Effector memory CD8-positive, alpha-beta T cell (primary cell): ENCODE measurements at regions not wholly inside any gene's neighbourhood (a gene's known extent, or its start where the extent isn't known, plus 50 kb on each side); places are given as distances from the start of the nearest gene placed in this dataset.

Source experiments
- ATAC-seq: fragments of 150-1000 bp; cut with Tn5 transposase; replicated peaks from 2 replicates; pipeline ENCODE4 v1.10.0; 2021; ENCODE audit warnings: mild to moderate bottlenecking, moderate library complexity
- DNase-seq, 3 experiments: peaks; one replicate each; pipeline ENCODE4 v3.0.0; 2021
- H3K27ac Mint-ChIP-seq, 2 donors: one replicate each; pipeline ENCODE4 v1.8.0; 2022; ENCODE audit warnings: mild to moderate bottlenecking in 2 of 2, mixed read lengths in 2 of 2, moderate library complexity in 2 of 2
- H3K27me3 Mint-ChIP-seq, 2 donors: one replicate each; pipeline ENCODE4 v1.8.0; 2022; ENCODE audit warnings: mixed read lengths in 2 of 2
- H3K36me3 Mint-ChIP-seq: one replicate; pipeline ENCODE4 v1.8.0; 2022; ENCODE audit warnings: mild to moderate bottlenecking, moderate library complexity, mixed read lengths; ENCODE audit not compliant: insufficient read depth
- H3K4me1 Mint-ChIP-seq, 2 donors: one replicate each; pipeline ENCODE4 v1.8.0; 2022; ENCODE audit warnings: low read depth in 2 of 2, mixed read lengths in 2 of 2
- H3K4me3 Mint-ChIP-seq, 2 donors: one replicate each; pipeline ENCODE4 v1.8.0; 2022; ENCODE audit warnings: mild to moderate bottlenecking in 2 of 2, mixed read lengths in 2 of 2, moderate library complexity in 2 of 2
- H3K9me3 Mint-ChIP-seq, 2 donors: one replicate each; pipeline ENCODE4 v1.8.0; 2022; ENCODE audit warnings: mixed read lengths in 2 of 2

DNA sequence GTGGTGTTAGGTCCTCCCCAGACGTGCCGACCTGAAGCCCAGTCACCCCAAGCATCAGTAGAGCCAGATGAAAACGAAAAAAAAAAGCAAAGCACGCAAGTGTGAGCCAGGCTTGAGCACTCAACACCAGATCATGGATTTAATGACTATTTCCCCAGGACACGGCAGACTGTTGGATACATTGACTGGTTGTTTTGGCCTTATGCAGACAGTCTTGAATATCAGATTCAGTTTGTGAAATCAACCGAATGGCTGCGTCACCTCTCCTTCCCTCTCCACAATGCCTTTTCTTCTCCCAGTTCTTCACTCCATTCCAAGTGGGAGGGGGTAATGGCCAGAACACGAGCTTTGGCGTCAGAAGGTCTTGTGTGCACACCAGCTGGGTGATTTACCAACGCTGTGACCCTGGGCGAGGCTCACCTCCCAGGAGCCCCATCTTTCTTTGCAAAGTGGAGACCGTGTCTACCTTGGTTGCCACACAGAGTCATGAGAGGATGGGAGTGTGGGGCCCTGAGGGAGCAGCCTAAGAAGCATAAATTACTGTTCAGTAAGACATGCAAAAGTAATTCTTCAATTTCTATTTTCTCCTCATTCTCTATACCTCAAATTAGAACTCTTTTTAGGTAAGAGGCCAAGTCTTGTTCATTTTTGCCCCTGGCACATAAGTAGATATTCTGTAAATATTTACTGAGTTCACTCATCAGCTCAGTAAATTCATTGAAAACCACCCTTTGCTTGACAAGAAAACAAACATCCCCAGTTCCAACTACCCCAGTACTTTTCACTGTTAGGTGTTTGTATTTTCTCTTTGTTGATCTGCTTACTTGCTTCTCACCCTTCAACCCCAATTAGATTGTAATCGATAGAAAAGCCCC, 181.1 kb upstream of the COPS8 start:
- no peak for ATAC-seq
- H3K4me1 Mint-ChIP-seq = peaks cover 0 to 1% of the 10 kb centered on the region in 2 donors
- DNase-seq = no peak
- peaks cover 43 to 83% of the 10 kb centered on the region in 2 donors for H3K27me3 Mint-ChIP-seq
- no peak overlapping the region for H3K27ac Mint-ChIP-seq
- H3K36me3 Mint-ChIP-seq = peaks cover 2% of the 10 kb centered on the region
- no peak overlapping the region for H3K4me3 Mint-ChIP-seq
- no peaks in the 10 kb centered on the region for H3K9me3 Mint-ChIP-seq

DNA sequence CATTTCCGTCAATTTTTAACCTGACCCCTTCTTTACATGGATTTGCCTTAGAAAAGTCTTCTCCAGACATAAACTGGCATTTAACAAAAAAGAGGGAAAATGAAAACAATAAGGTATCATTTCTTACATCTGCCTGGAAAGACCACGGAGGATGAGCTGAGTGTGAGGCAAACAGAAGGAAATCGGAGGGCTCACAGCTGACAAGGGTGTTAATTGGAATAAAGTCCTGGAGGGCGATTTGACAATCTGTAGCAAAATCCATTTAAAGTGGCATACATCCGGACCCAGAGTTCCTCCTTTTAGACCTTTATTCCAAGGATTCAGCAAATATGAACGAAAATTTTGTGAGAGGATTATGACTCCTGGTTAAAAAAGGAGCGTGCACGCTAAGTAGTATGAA, 179.7 kb upstream of the COPS8 start:
- H3K4me3 Mint-ChIP-seq = no peak overlapping the region
- H3K36me3 Mint-ChIP-seq = peaks cover 2% of the 10 kb centered on the region
- peaks cover 36 to 76% of the 10 kb centered on the region in 2 donors for H3K27me3 Mint-ChIP-seq
- no peak for DNase-seq
- H3K27ac Mint-ChIP-seq = no peak overlapping the region
- no peaks in the 10 kb centered on the region for H3K9me3 Mint-ChIP-seq
- H3K4me1 Mint-ChIP-seq = peaks cover 0 to 1% of the 10 kb centered on the region in 2 donors
- no peak for ATAC-seq

DNA sequence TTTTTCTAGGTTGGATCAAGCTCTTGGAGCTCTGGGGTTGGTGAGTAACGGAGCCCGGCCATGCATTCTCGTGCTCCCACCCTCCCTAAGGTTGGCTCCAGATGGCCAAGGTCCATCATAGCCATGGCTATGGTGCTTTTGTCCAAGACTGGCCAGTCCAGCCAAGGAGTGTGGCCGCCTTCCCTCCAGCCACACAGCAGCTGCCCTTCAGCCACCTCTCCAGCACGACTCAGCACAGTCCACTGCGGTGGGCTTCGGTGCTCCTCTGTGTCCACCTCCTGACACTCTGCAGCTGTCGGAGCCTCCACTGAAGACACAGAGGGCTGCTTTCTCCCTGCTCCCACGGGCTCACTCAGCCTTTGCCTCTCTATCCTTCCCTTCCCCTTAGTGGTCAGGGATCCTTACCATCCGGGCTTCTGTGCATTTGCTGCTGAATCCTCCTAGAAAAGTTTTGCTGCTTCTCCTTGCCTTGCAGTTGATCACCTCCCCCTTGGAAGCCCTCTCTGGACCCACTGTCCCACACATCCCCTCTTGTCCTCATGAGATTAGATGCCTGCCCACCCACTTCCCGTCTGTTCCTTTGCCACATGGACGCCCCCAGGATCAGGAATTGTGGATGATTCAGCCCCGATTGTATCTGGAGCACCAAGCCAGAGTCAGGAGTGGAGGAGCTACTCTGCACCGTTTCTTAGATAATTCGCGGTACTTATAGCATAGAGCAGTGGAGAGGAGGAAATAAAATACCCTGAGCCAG, 177.1 kb upstream of the COPS8 start:
- H3K4me3 Mint-ChIP-seq = no peak overlapping the region
- peaks cover 2% of the 10 kb centered on the region for H3K36me3 Mint-ChIP-seq
- peaks cover 0 to 1% of the 10 kb centered on the region in 2 donors for H3K4me1 Mint-ChIP-seq
- H3K9me3 Mint-ChIP-seq = no peaks in the 10 kb centered on the region
- ATAC-seq (no peak), DNase-seq (no peak)
- peaks cover 40 to 75% of the 10 kb centered on the region in 2 donors for H3K27me3 Mint-ChIP-seq
- no peak overlapping the region for H3K27ac Mint-ChIP-seq

DNA sequence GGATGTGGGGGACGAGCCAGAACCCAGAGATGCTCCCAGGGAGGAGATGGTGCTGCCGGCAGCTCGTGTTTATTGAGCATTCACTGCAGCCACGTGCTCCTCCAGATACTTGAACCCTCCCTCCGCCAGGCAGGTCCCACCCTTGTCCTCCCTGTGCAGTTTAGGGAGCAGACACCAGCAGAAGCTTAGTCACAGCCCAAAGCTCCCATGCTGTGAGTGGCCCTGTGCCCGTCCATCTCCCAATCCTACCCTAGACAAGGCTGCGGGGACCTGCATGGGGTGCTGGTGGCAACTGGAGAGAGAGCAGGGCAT, 176.5 kb upstream of the COPS8 start:
- Mint-ChIP-seq H3K9me3 (no peaks in the 10 kb centered on the region), H3K36me3 (peaks cover 2% of the 10 kb centered on the region), H3K4me1 (peaks cover 0 to 1% of the 10 kb centered on the region in 2 donors), H3K27me3 (peaks cover 34 to 75% of the 10 kb centered on the region in 2 donors), H3K4me3 (no peak overlapping the region), H3K27ac (no peak overlapping the region)
- ATAC-seq (no peak), DNase-seq (no peak)

DNA sequence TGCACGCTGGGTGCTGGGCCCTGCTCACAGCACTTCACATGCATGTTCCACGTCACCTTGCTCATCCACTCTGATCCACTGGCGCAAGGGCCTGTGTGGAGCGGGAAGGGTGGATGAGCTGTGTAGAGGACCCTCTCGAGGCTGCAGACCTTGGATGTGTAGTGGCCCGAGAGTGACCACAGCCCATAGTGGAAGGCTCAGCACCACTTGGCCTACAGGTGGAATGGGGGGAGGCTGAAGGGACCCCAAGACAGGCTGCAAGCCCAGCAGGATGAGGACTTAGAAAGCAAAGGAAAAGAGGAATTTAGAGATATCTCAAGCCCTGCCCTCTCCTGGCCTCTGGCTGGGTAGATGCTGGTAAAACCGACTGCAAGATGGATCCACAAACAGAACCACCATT, 175.9 kb upstream of the COPS8 start:
- H3K9me3 Mint-ChIP-seq = no peaks in the 10 kb centered on the region

DNA sequence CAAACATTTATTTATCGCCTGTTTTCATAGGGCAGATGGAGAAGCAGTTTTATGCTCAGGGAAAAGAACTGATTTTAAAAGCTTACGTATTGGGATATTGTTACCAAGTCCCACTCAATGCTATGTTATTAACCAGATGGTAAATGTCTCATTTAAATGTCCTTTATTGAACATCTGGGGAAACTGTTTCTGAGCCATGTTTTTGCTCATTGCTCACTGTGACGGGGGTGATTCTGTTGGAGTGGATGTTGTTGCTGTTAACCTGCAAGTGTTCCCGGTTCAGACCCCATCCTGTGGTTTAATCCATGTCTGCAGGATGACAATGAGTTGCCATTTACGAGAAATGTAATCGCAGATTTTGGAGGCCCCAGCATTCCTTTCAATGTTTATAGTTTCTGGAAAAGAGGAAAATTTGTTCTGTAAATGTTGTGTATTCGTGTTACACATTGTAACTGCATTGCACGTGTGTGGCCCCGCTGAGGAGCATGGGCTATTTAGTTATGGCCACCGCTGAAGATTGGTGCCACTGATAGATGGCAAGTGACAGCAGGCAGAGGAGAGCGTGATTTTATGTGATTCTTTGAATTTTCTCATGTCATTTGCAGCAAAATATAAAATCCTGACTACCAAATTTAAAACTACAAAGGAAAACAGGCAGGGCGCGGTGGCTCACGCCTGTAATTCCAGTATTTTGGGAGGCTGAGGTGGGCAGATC, 174.8 kb upstream of the COPS8 start:
- peaks cover 32 to 76% of the 10 kb centered on the region in 2 donors for H3K27me3 Mint-ChIP-seq
- H3K9me3 Mint-ChIP-seq = no peaks in the 10 kb centered on the region
- H3K4me1 Mint-ChIP-seq = peaks cover 0 to 1% of the 10 kb centered on the region in 2 donors
- ATAC-seq (no peak), DNase-seq (no peak)
- H3K36me3 Mint-ChIP-seq = peaks cover 2% of the 10 kb centered on the region
- H3K4me3 Mint-ChIP-seq = no peak overlapping the region
- no peak overlapping the region for H3K27ac Mint-ChIP-seq

More for the DNA sequence above, 175.9 kb upstream of the COPS8 start:
- H3K4me1 Mint-ChIP-seq = peaks cover 0 to 1% of the 10 kb centered on the region in 2 donors
- peaks cover 2% of the 10 kb centered on the region for H3K36me3 Mint-ChIP-seq
- H3K4me3 Mint-ChIP-seq = no peak overlapping the region
- no peak overlapping the region for H3K27ac Mint-ChIP-seq
- peaks cover 28 to 75% of the 10 kb centered on the region in 2 donors for H3K27me3 Mint-ChIP-seq
- DNase-seq (no peak), ATAC-seq (no peak)

DNA sequence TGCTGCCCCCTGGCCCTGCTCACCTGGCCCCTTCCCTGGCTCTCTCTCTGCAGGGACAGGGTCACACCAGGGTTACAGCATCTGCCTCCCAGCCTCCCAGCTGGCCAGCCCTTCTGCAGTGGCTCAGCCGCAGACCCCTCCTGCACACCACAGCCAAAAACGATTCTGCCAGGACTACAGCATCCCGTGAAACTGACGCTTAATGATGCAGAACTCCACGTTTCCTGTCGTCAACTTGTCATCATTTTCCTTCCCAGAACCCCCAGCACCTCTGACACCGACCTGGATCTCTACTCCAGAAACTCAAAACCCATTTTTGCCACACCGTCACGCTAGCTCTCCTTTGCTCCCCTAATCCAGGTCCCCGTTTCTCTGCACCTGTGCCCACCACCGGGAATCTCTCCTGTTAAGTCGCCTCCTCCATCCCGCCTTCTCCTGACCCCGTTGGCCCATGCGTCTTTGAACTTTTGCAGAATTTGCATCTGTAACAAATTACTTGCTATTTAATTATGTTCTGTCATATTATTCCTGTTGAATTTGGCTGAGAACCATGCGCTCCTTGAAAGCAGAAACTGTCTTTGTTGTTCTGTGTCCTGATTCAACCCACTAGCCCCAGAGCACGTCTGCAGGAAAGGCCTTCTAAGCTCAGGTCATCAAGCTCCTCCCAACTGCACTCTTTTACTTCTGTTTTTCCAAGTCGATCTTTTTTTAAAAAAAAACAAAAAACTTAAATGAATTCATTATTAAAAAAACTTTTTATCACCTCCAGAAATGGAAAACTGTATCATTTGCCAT, 173.2 kb upstream of the COPS8 start:
- no peak for DNase-seq
- Mint-ChIP-seq H3K9me3 (no peaks in the 10 kb centered on the region), H3K27ac (no peak overlapping the region), H3K4me3 (no peak overlapping the region), H3K4me1 (peaks cover 0 to 1% of the 10 kb centered on the region in 2 donors), H3K27me3 (peaks cover 40 to 86% of the 10 kb centered on the region in 2 donors), H3K36me3 (peaks cover 2% of the 10 kb centered on the region)
- no peak for ATAC-seq

DNA sequence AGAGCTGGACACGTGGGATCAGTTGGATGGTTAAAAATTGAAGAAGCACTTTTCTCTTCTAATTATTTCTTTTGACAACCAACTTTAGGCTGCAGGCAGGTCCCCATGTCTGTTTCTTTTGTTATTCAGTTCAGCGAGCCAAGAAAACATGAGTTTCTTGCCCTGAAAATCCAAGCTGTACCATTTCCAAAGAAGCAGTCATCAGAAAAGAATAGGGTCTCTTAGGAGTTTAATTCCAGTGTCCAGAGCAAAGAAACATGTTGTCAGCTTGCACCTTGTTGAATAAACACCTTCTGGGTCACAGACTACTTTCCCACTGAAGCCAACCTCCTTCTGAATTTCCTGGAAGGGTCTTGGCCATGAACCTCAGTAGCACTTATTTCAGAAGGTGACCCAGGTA, 170.5 kb upstream of the COPS8 start:
- H3K4me1 Mint-ChIP-seq = no peaks in the 10 kb centered on the region
- H3K27ac Mint-ChIP-seq = no peak overlapping the region
- DNase-seq = no peak
- ATAC-seq = no peak
- H3K9me3 Mint-ChIP-seq = no peaks in the 10 kb centered on the region
- no peak overlapping the region for H3K4me3 Mint-ChIP-seq
- peaks cover 49 to 87% of the 10 kb centered on the region in 2 donors for H3K27me3 Mint-ChIP-seq
- no peaks in the 10 kb centered on the region for H3K36me3 Mint-ChIP-seq

DNA sequence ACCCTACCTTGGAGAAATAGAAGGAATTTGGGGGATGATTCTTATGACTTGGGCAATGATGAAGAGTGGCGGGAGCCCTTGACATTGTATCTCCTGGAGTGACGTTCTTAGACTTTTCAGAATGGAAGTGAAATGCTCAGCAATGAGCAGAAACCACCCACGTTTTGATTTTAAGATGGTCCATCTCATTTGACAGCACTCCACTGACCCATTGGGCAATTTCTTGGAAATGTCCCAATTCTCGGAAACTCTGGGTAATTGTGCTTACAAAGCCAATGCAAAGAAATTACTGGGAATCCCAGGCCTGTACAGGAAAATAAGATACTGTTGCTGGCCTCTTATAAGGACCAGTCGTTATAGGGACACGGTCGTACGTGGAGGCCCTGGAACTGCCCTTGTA, 170.0 kb upstream of the COPS8 start:
- Mint-ChIP-seq H3K4me3 (no peak overlapping the region), H3K4me1 (no peaks in the 10 kb centered on the region), H3K36me3 (no peaks in the 10 kb centered on the region), H3K9me3 (no peaks in the 10 kb centered on the region), H3K27me3 (peaks cover 54 to 93% of the 10 kb centered on the region in 2 donors), H3K27ac (no peak overlapping the region)
- no peak for ATAC-seq
- DNase-seq = no peak

DNA sequence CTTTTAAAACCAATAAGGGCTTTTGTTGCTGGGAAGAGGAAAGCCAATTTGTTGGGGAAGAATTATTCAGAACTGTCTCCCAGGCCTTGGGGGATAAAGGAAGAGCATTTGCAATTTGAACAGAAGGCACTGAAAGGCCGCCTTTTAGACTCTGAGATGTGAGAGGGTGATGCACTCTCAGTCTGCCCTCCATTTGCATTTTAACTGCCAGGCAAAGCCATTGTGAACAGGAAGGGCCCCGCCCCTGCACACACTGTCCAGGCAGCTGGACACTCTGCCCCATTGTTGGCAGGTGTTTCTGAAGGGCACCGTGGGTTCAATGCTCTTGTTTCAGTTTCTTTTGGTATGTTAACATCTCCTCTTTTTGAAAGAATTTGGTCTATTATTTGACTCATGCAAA, 169.5 kb upstream of the COPS8 start:
- DNase-seq = no peak
- Mint-ChIP-seq H3K4me3 (no peak overlapping the region), H3K36me3 (no peaks in the 10 kb centered on the region), H3K4me1 (no peaks in the 10 kb centered on the region), H3K27ac (no peak overlapping the region), H3K27me3 (peaks cover 52 to 96% of the 10 kb centered on the region in 2 donors), H3K9me3 (no peaks in the 10 kb centered on the region)
- no peak for ATAC-seq

DNA sequence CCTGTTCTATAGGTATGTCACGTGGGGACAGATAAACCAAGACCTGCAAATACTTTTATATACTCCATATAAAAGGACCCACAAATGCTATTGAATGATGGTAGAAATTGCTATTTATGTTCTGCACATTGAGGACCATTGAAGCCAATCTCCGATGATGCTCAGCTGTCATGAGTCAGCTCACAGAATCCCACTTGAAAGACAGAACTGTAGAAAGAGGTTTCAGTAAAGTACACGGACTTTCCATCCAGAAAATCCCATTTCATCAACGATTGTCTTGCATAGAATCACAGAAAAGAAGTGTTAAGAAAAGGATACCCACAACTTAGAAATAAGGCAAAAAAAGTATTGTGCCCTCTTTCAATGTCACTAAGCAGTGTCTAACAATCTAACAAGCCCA, 169.0 kb upstream of the COPS8 start:
- H3K27ac Mint-ChIP-seq = no peak overlapping the region
- ATAC-seq (no peak), DNase-seq (no peak)
- H3K4me3 Mint-ChIP-seq = no peak overlapping the region
- H3K4me1 Mint-ChIP-seq = no peaks in the 10 kb centered on the region
- no peaks in the 10 kb centered on the region for H3K9me3 Mint-ChIP-seq
- peaks cover 47 to 92% of the 10 kb centered on the region in 2 donors for H3K27me3 Mint-ChIP-seq
- no peaks in the 10 kb centered on the region for H3K36me3 Mint-ChIP-seq

DNA sequence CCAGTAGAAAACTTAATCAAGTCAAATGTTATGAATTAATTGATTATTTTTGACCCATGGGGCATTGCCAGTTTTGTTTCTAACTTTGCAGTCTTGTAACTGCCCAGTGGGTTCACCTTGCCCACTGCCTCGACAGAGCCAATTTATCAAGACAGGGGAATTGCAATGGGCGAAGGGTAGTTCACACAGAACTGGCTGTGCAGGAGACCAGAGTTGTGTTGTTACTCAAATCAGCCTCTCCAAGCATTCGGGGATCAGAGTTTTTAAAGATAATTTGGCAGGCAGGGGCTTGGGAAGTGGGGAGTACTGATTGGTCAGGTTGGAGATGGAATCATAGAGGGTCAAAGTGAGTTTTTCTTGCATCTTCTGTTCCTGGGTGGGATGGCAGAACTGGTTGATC, 168.5 kb upstream of the COPS8 start:
- Mint-ChIP-seq H3K9me3 (no peaks in the 10 kb centered on the region), H3K27ac (no peak overlapping the region), H3K36me3 (no peaks in the 10 kb centered on the region), H3K4me3 (no peak overlapping the region), H3K4me1 (no peaks in the 10 kb centered on the region), H3K27me3 (peaks cover 42 to 87% of the 10 kb centered on the region in 2 donors)
- DNase-seq (no peak), ATAC-seq (no peak)

DNA sequence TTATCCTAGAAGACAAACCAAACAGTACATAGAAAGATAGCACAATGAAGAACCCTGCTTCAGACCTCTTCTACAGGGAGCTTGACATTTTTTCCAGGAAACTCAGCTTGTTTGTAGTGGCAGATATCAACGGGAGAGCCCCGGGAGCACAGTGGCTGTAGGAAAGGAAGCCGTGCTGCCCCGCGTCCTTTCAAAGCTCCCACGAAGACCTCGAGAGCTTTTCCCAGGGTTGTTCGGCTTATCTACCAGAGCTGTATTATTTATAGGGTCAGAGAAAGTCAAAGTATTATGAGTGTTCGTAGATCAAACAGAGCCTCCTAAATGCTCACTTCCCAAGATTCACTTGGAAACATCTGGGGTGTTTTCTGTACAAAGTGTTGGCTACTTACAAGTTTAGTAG, 167.1 kb upstream of the COPS8 start:
- H3K4me3 Mint-ChIP-seq = no peak overlapping the region
- ATAC-seq = no peak
- no peaks in the 10 kb centered on the region for H3K36me3 Mint-ChIP-seq
- no peak overlapping the region for H3K27ac Mint-ChIP-seq
- peaks cover 34 to 73% of the 10 kb centered on the region in 2 donors for H3K27me3 Mint-ChIP-seq
- DNase-seq = no peak
- no peaks in the 10 kb centered on the region for H3K9me3 Mint-ChIP-seq
- no peaks in the 10 kb centered on the region for H3K4me1 Mint-ChIP-seq
